ENCODE measurements at regions not wholly inside any gene's neighbourhood (a gene's known extent, or its start where the extent isn't known, plus 50 kb on each side); places are given as distances from the start of the nearest gene placed in this dataset.

GRCh38 chr11:116646191-116646590 is 126.6 kb downstream of the BUD13 start:
- Mint-ChIP-seq H3K27me3 (peaks cover 32% of the 10 kb centered on the region), H3K9me3 (no peaks in the 10 kb centered on the region), H3K36me3 (ENCODE audit: insufficient read depth) (peaks cover 2% of the 10 kb centered on the region), H3K27ac (ENCODE audit: low read depth) (no peak overlapping the region), H3K4me1 (no peaks in the 10 kb centered on the region), H3K4me3 (no peak overlapping the region)
- ATAC-seq (replicated peaks; ENCODE audit: extremely low read depth, poor library complexity, severe bottlenecking) (no peak), DNase-seq (ENCODE audit: low spot score in 2 of 2) (no peak)

- no peak for ATAC-seq (replicated peaks; ENCODE audit: extremely low read depth, poor library complexity, severe bottlenecking)
Measured at GRCh38 chr11:116644941-116645305, 127.9 kb downstream of the BUD13 start.

DNA sequence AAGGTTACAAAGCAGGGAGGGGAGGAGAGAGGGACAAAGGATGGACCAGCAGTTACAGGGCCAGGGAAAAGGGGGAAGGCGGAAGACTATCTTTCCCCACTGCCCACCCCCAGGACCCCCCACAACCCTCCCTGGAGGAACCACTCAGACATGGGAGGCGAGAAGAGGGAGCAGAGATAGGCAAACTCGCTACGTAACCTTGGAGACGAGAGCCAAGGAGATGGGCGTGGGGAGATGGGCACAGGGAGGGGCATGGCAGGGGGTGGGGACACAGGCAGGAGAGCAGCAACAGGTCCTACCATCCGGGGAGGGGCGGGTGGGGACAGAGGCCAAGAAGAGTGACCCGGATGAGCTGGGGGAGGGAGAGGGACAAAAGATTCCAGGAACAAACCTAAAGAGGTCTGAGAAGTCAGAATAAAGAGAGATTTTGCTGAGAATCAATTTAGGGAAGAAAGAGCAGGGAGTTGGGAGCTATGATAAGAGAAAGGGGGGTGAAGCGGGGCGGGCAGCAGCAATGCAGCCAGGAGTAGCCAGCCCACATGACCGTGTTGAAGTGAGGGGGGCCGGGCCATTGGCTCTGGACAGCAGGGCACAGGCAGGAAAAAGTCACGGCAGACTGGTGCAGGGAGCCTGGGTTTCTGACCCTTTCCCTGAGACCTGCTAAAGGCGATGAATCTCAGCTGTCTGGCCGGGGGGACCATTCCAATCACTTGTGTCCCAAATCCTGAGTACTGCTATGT is 128.4 kb downstream of the BUD13 start:
- Mint-ChIP-seq H3K4me3 (no peak overlapping the region), H3K27ac (ENCODE audit: low read depth) (no peak overlapping the region), H3K4me1 (no peaks in the 10 kb centered on the region), H3K36me3 (ENCODE audit: insufficient read depth) (peaks cover 2% of the 10 kb centered on the region), H3K9me3 (no peaks in the 10 kb centered on the region), H3K27me3 (peaks cover 22% of the 10 kb centered on the region)
- no peak for ATAC-seq (replicated peaks; ENCODE audit: extremely low read depth, poor library complexity, severe bottlenecking)
- no peak for DNase-seq (ENCODE audit: low spot score in 2 of 2)

More at GRCh38 chr11:116644941-116645305, 127.9 kb downstream of the BUD13 start:
- Mint-ChIP-seq H3K4me1 (no peaks in the 10 kb centered on the region), H3K27me3 (peaks cover 22% of the 10 kb centered on the region), H3K36me3 (ENCODE audit: insufficient read depth) (peaks cover 2% of the 10 kb centered on the region), H3K9me3 (no peaks in the 10 kb centered on the region), H3K4me3 (no peak overlapping the region), H3K27ac (ENCODE audit: low read depth) (no peak overlapping the region)
- DNase-seq (ENCODE audit: low spot score in 2 of 2): no peak

GRCh38 chr11:116643521-116643920 is 129.3 kb downstream of the BUD13 start:
- no peak for DNase-seq (ENCODE audit: low spot score in 2 of 2)
- no peaks in the 10 kb centered on the region for H3K4me1 Mint-ChIP-seq
- peaks cover 2% of the 10 kb centered on the region for H3K36me3 Mint-ChIP-seq (ENCODE audit: insufficient read depth)
- peaks cover 22% of the 10 kb centered on the region for H3K27me3 Mint-ChIP-seq
- ATAC-seq (replicated peaks; ENCODE audit: extremely low read depth, poor library complexity, severe bottlenecking): no peak
- no peaks in the 10 kb centered on the region for H3K9me3 Mint-ChIP-seq
- no peak overlapping the region for H3K27ac Mint-ChIP-seq (ENCODE audit: low read depth)
- H3K4me3 Mint-ChIP-seq: no peak overlapping the region

GRCh38 chr11:116642902-116643301 is 129.9 kb downstream of the BUD13 start:
- H3K27ac Mint-ChIP-seq (ENCODE audit: low read depth): no peak overlapping the region
- no peak for ATAC-seq (replicated peaks; ENCODE audit: extremely low read depth, poor library complexity, severe bottlenecking)
- no peaks in the 10 kb centered on the region for H3K9me3 Mint-ChIP-seq
- no peak overlapping the region for H3K4me3 Mint-ChIP-seq
- H3K4me1 Mint-ChIP-seq: no peaks in the 10 kb centered on the region
- no peak for DNase-seq (ENCODE audit: low spot score in 2 of 2)
- peaks cover 21% of the 10 kb centered on the region for H3K27me3 Mint-ChIP-seq
- peaks cover 2% of the 10 kb centered on the region for H3K36me3 Mint-ChIP-seq (ENCODE audit: insufficient read depth)

GRCh38 chr11:116642481-116642880 is 130.3 kb downstream of the BUD13 start:
- Mint-ChIP-seq H3K27me3 (peaks cover 17% of the 10 kb centered on the region), H3K36me3 (ENCODE audit: insufficient read depth) (peaks cover 2% of the 10 kb centered on the region), H3K9me3 (no peaks in the 10 kb centered on the region), H3K4me1 (no peaks in the 10 kb centered on the region), H3K4me3 (no peak overlapping the region), H3K27ac (ENCODE audit: low read depth) (no peak overlapping the region)
- DNase-seq (ENCODE audit: low spot score in 2 of 2) (no peak), ATAC-seq (replicated peaks; ENCODE audit: extremely low read depth, poor library complexity, severe bottlenecking) (no peak)

DNA sequence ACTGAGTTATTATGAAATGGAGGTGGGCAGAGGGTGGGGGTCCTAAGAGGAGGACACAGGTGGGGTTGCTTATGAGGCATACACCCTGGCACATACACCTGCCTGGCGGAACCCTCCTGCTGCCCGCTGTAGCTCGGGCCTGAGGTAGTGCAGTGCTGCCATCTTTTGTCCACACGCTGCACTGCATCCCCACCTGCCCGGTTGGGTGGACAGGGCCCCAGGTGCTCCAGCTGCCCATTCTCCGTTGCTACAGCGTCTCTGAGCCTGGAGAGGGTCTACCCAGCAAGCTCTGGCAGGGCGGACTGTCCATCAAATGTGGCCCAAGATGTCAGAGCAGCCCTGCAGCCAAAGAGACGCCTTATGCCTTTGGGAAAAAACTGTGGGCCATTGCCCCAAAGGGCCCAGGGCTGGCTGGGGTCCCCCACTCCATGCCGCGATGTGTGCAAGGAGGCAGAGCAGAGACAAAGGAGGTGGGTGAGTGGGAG is 131.2 kb downstream of the BUD13 start:
- Mint-ChIP-seq H3K36me3 (ENCODE audit: insufficient read depth) (peaks cover 2% of the 10 kb centered on the region), H3K27ac (ENCODE audit: low read depth) (no peak overlapping the region), H3K4me1 (no peaks in the 10 kb centered on the region), H3K27me3 (peaks cover 10% of the 10 kb centered on the region), H3K9me3 (no peaks in the 10 kb centered on the region), H3K4me3 (no peak overlapping the region)
- ATAC-seq (replicated peaks; ENCODE audit: extremely low read depth, poor library complexity, severe bottlenecking): no peak
- DNase-seq (ENCODE audit: low spot score in 2 of 2): no peak

DNA sequence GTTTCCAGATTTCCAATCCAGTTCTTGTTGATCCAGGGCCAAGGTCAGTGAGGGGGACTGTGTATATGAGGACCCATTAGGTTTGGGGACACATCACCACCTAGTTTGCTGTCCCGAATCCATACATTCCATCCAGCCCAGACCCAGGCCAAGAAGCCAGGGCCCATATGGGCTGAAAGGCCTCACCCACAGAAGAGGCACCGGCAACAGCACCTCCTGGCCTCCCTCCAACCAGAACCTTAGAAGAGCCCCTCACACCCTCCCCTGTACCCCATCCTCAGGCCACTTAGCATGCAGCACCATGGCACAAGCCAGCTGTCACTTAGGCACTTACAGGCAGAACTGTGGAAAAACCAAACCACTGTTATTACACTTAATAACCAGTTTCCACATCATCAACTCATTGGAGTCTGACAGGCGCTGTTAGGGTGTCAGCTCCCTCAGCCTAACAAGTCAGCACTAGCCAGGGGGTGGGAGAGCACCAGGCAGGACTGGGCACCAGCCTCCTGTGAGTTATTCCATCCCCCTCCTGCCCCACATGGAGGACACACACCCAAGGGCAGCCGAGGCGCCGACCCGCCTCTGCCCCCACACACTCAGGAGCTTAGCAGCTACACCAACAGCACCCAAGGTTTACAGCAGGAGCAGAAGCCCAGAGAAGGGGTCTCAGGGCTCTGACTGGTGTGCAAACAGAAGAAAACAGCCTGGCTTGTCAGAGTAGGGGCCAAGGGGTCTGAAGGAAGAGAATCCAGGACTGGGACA is 132.0 kb downstream of the BUD13 start:
- no peak overlapping the region for H3K4me3 Mint-ChIP-seq
- H3K36me3 Mint-ChIP-seq (ENCODE audit: insufficient read depth): peaks cover 2% of the 10 kb centered on the region
- no peaks in the 10 kb centered on the region for H3K9me3 Mint-ChIP-seq
- H3K4me1 Mint-ChIP-seq: no peaks in the 10 kb centered on the region
- peaks cover 16% of the 10 kb centered on the region for H3K27me3 Mint-ChIP-seq
- no peak overlapping the region for H3K27ac Mint-ChIP-seq (ENCODE audit: low read depth)
- ATAC-seq (replicated peaks; ENCODE audit: extremely low read depth, poor library complexity, severe bottlenecking) (no peak), DNase-seq (ENCODE audit: low spot score in 2 of 2) (no peak)

- no peak overlapping the region for H3K27ac Mint-ChIP-seq (ENCODE audit: low read depth)
- H3K27me3 Mint-ChIP-seq: peaks cover 12% of the 10 kb centered on the region
- H3K36me3 Mint-ChIP-seq (ENCODE audit: insufficient read depth): no peaks in the 10 kb centered on the region
- H3K4me3 Mint-ChIP-seq: no peak overlapping the region
- DNase-seq (ENCODE audit: low spot score in 2 of 2) (no peak), ATAC-seq (replicated peaks; ENCODE audit: extremely low read depth, poor library complexity, severe bottlenecking) (no peak)
- no peaks in the 10 kb centered on the region for H3K4me1 Mint-ChIP-seq
- H3K9me3 Mint-ChIP-seq: no peaks in the 10 kb centered on the region
Measured at GRCh38 chr11:116638463-116638862, 134.3 kb downstream of the BUD13 start.

- ATAC-seq (replicated peaks; ENCODE audit: extremely low read depth, poor library complexity, severe bottlenecking): no peak
- Mint-ChIP-seq H3K4me1 (no peaks in the 10 kb centered on the region), H3K36me3 (ENCODE audit: insufficient read depth) (no peaks in the 10 kb centered on the region), H3K9me3 (no peaks in the 10 kb centered on the region), H3K4me3 (no peak overlapping the region), H3K27ac (ENCODE audit: low read depth) (no peak overlapping the region), H3K27me3 (peaks cover 11% of the 10 kb centered on the region)
- DNase-seq (ENCODE audit: low spot score in 2 of 2): no peak
Measured at GRCh38 chr11:116637766-116638165, 135.0 kb downstream of the BUD13 start.

DNA sequence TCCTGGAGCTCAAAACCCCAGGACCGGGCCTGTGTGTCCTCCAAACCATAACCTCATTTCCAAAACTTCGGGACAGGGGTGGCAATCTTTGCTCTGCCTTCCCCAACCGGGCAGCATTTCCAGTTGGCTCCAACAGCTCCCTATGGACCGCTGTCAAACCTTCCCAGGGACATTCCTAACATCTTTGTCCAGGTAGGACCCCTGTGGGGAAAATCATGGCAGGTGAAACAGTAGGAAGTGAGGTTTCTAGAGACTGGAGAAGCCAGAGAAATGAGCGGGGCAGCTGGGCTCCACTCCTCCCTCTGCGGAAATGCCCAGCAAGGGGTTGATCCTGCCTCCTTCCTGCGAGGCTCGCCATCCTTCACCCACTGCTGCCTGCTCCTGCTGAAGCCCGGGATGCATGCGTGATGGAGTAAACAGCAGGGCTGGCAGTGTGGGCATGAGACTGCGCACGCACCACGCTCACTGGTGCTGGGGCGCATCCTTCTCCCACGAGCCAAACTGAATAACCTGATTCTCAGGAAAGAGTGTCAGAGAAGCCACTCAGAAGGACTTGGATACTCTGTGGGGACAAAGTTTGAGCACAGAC is 136.4 kb downstream of the BUD13 start:
- no peak for ATAC-seq (replicated peaks; ENCODE audit: extremely low read depth, poor library complexity, severe bottlenecking)

GRCh38 chr11:116631201-116631600 is 141.6 kb downstream of the BUD13 start:
- Mint-ChIP-seq H3K36me3 (ENCODE audit: insufficient read depth) (no peaks in the 10 kb centered on the region), H3K27ac (ENCODE audit: low read depth) (no peak overlapping the region), H3K4me3 (no peak overlapping the region), H3K9me3 (no peaks in the 10 kb centered on the region), H3K4me1 (no peaks in the 10 kb centered on the region), H3K27me3 (peaks cover 38% of the 10 kb centered on the region)
- DNase-seq (ENCODE audit: low spot score in 2 of 2): no peak
- no peak for ATAC-seq (replicated peaks; ENCODE audit: extremely low read depth, poor library complexity, severe bottlenecking)

More for the DNA sequence above, 136.4 kb downstream of the BUD13 start:
- H3K36me3 Mint-ChIP-seq (ENCODE audit: insufficient read depth): no peaks in the 10 kb centered on the region
- H3K27ac Mint-ChIP-seq (ENCODE audit: low read depth): no peak overlapping the region
- H3K27me3 Mint-ChIP-seq: peaks cover 23% of the 10 kb centered on the region
- no peaks in the 10 kb centered on the region for H3K4me1 Mint-ChIP-seq
- DNase-seq (ENCODE audit: low spot score in 2 of 2): no peak
- H3K4me3 Mint-ChIP-seq: no peak overlapping the region
- no peaks in the 10 kb centered on the region for H3K9me3 Mint-ChIP-seq

- Mint-ChIP-seq H3K27ac (ENCODE audit: low read depth) (no peak overlapping the region), H3K4me3 (no peak overlapping the region), H3K27me3 (peaks cover 51% of the 10 kb centered on the region), H3K9me3 (no peaks in the 10 kb centered on the region), H3K4me1 (no peaks in the 10 kb centered on the region), H3K36me3 (ENCODE audit: insufficient read depth) (no peaks in the 10 kb centered on the region)
- DNase-seq (ENCODE audit: low spot score in 2 of 2) (no peak), ATAC-seq (replicated peaks; ENCODE audit: extremely low read depth, poor library complexity, severe bottlenecking) (no peak)
Measured at GRCh38 chr11:116618461-116618860, 154.3 kb downstream of the BUD13 start.

Measured in central memory CD8-positive, alpha-beta T cell (primary cell).